HCT116 (cell line): ENCODE measurements at regions not wholly inside any gene's neighbourhood (a gene's known extent, or its start where the extent isn't known, plus 50 kb on each side); places are given as distances from the start of the nearest gene placed in this dataset.

Experiments used
- ATAC-seq: fragments of 200-7000 bp; cut with Tn5 transposase; 2 replicates; pipeline ENCODE4 v1.9.1; 2020; ENCODE audit warnings: mild to moderate bottlenecking, moderate library complexity
- BruUV-seq: library from RNA; stranded (reverse); fragments of 400-500 nt; replicated peaks from 2 replicates; lab custom pipeline; 2021; lab: Mats Ljungman, UMichigan
- CTCF ChIA-PET: fragments of 300-600 bp; sonication (Branson Sonifier 250); formaldehyde crosslinking; loops from one replicate; lab custom pipeline; 2021; ENCODE audit warnings: antibody characterized with exemption; lab: Charles Lee
- POLR2A ChIA-PET: fragments of 300-600, 350-600 bp; sonication (Branson Sonifier 250); formaldehyde crosslinking; loops from one replicate; lab custom pipeline; 2021; ENCODE audit warnings: antibody characterized with exemption; lab: Charles Lee
- RAD21 ChIA-PET, 2 experiments: fragments of 300-600 bp; sonication (Branson Sonifier 250); formaldehyde crosslinking; loops; one replicate each; lab custom pipeline; 2023; ENCODE audit warnings: low total read pairs in 2 of 2; ENCODE audit not compliant: uncharacterized antibody in 2 of 2, unreplicated experiment in 2 of 2, low non-redundant PET in 1 of 2; lab: Charles Lee
- DNase-seq: peaks from one replicate; pipeline ENCODE4 v3.0.0-alpha.2; 2010; ENCODE audit warnings: low read depth, low spot score
- H2AFZ ChIP-seq: fragments of 200-600 bp; shearing (Covaris generic), sonication (generic); 2 replicates; pipeline ENCODE4 v1.6.1; 2017; ENCODE audit warnings: low read depth, mixed run types, mixed read lengths, antibody characterized with exemption, low read length; ENCODE audit not compliant: poor library complexity, severe bottlenecking
- H3K27ac ChIP-seq: 2 replicates; pipeline ENCODE4 v1.5.1; 2012; ENCODE audit warnings: low read depth, low read length
- H3K27me3 ChIP-seq: fragments of 200-600 bp; sonication (generic); 2 replicates; pipeline ENCODE4 v1.6.1; 2016; ENCODE audit warnings: mixed run types, low read length, mixed read lengths; ENCODE audit not compliant: insufficient read depth
- H3K36me3 ChIP-seq, 2 experiments: fragments of 200-500 bp in 1 of 2; fragments of 200-600 bp in 1 of 2; sonication (Bioruptor generic) in 1 of 2; sonication (generic) in 1 of 2; 2 replicates each; pipeline versions ENCODE4 v1.5.1 to v1.6.1; 2014 to 2016; ENCODE audit warnings: low read length in 2 of 2, inconsistent platforms in 1 of 2, mixed read lengths in 1 of 2, mixed run types in 1 of 2; ENCODE audit not compliant: insufficient read depth in 2 of 2, control insufficient read depth in 1 of 2
- H3K4me1 ChIP-seq, 2 experiments: fragments of 200-600 bp in 1 of 2; sonication (generic) in 1 of 2; 2 replicates each; pipeline versions ENCODE4 v1.5.1 to v1.6.1; 2012 to 2017; ENCODE audit warnings: low read length in 2 of 2, inconsistent platforms in 1 of 2, mild to moderate bottlenecking in 1 of 2, mixed read lengths in 1 of 2, mixed run types in 1 of 2, moderate library complexity in 1 of 2; ENCODE audit not compliant: insufficient read depth in 2 of 2, control insufficient read depth in 1 of 2
- H3K4me2 ChIP-seq: fragments of 200-600 bp; sonication (generic); 2 replicates; pipeline ENCODE4 v1.6.1; 2017; ENCODE audit warnings: mixed run types, low read length, mixed read lengths
- H3K4me3 ChIP-seq, 2 experiments: fragments of 200-600 bp in 1 of 2; sonication (generic) in 1 of 2; replicated peaks in 1 of 2; 2 replicates each; pipeline ENCODE4 v1.5.1; 2011 to 2016; ENCODE audit warnings: low read length in 2 of 2, control low read depth in 1 of 2, low read depth in 1 of 2, mild to moderate bottlenecking in 1 of 2, mixed read lengths in 1 of 2, mixed run types in 1 of 2
- H3K79me2 ChIP-seq: fragments of 200-600 bp; sonication (generic); 2 replicates; pipeline ENCODE4 v1.6.1; 2017; ENCODE audit warnings: mild to moderate bottlenecking, mixed run types, low read length, moderate library complexity, mixed read lengths; ENCODE audit not compliant: insufficient read depth
- H3K9ac ChIP-seq: fragments of 200-600 bp; sonication (generic); 2 replicates; pipeline ENCODE4 v1.6.1; 2016; ENCODE audit warnings: low read length, mixed read lengths
- H3K9me2 ChIP-seq: fragments of 200-600 bp; sonication (generic), shearing (Covaris generic); 2 replicates; pipeline ENCODE4 v1.6.1; 2017; ENCODE audit warnings: mixed run types, mild to moderate bottlenecking, moderate library complexity; ENCODE audit not compliant: insufficient read depth
- H3K9me3 ChIP-seq, 2 experiments: fragments of 200-500 bp in 1 of 2; fragments of 200-600 bp in 1 of 2; sonication (Bioruptor generic) in 1 of 2; sonication (generic) in 1 of 2; 2 replicates each; pipeline ENCODE4 v1.6.1; 2014 to 2017; ENCODE audit warnings: low read length in 2 of 2, mixed read lengths in 2 of 2, inconsistent platforms in 1 of 2, low read depth in 1 of 2, mild to moderate bottlenecking in 1 of 2, mixed run types in 1 of 2, moderate library complexity in 1 of 2; ENCODE audit not compliant: control insufficient read depth in 1 of 2, insufficient read depth in 1 of 2
- H4K20me1 ChIP-seq: fragments of 200-600 bp; sonication (generic), shearing (Covaris generic); 2 replicates; pipeline ENCODE4 v1.6.1; 2017; ENCODE audit warnings: mixed run types, mild to moderate bottlenecking, moderate library complexity; ENCODE audit not compliant: insufficient read depth
- CBX3 ChIP-seq: IDR thresholded peaks from 2 replicates; pipeline ENCODE4 v1.6.1; 2012; ENCODE audit warnings: low read depth
- CTCF ChIP-seq, 3 experiments: fragments of 200-600 bp in 1 of 3; sonication (generic) in 1 of 3; IDR thresholded peaks in 2 of 3; conservative IDR thresholded peaks in 1 of 3; 2 replicates each; pipeline ENCODE4 v1.5.1; 2012 to 2017; ENCODE audit warnings: low read depth in 2 of 3, low read length in 2 of 3, antibody characterized with exemption in 1 of 3, borderline replicate concordance in 1 of 3, control low read depth in 1 of 3, mild to moderate bottlenecking in 1 of 3, mixed read lengths in 1 of 3, mixed run types in 1 of 3, moderate library complexity in 1 of 3; ENCODE audit not compliant: insufficient read depth in 1 of 3
- EGR1 ChIP-seq: IDR thresholded peaks from 2 replicates; pipeline ENCODE4 v1.6.1; 2012; ENCODE audit warnings: low read depth
- ELF1 ChIP-seq: IDR thresholded peaks from 2 replicates; pipeline ENCODE4 v1.6.1; 2012; ENCODE audit warnings: low read depth, borderline replicate concordance
- EZH2 ChIP-seq: fragments of 200-600 bp; sonication (generic); IDR thresholded peaks from 2 replicates; pipeline ENCODE4 v1.6.1; 2017; ENCODE audit warnings: antibody characterized with exemption, mixed run types
- EZH2phosphoT487 ChIP-seq: fragments of 200-600 bp; IDR thresholded peaks from 2 replicates; pipeline ENCODE4 v1.6.1; 2018; ENCODE audit warnings: antibody characterized with exemption, borderline replicate concordance
- FOSL1 ChIP-seq: IDR thresholded peaks from 2 replicates; pipeline ENCODE4 v1.6.1; 2012; ENCODE audit warnings: low read depth
- MAX ChIP-seq: IDR thresholded peaks from 2 replicates; pipeline ENCODE4 v1.6.1; 2012
- POLR2AphosphoS5 ChIP-seq: IDR thresholded peaks from 2 replicates; pipeline ENCODE4 v1.6.1; 2011; ENCODE audit warnings: mild to moderate bottlenecking, low read depth, low read length, moderate library complexity
- RAD21 ChIP-seq: IDR thresholded peaks from 2 replicates; pipeline ENCODE4 v1.6.1; 2012; ENCODE audit warnings: low read depth, mild to moderate bottlenecking
- REST ChIP-seq: IDR thresholded peaks from 2 replicates; pipeline ENCODE4 v1.6.1; 2012; ENCODE audit warnings: low read depth
- SIN3A ChIP-seq: IDR thresholded peaks from 2 replicates; pipeline ENCODE4 v1.6.1; 2012; ENCODE audit warnings: low read depth
- SP1 ChIP-seq: IDR thresholded peaks from 2 replicates; pipeline ENCODE4 v1.6.1; 2012; ENCODE audit warnings: low read depth
- SRF ChIP-seq: IDR thresholded peaks from 2 replicates; pipeline ENCODE4 v1.6.1; 2012; ENCODE audit warnings: low read depth
- YY1 ChIP-seq: IDR thresholded peaks from 2 replicates; pipeline ENCODE4 v1.6.1; 2011; ENCODE audit warnings: low read length, low read depth, moderate library complexity, mild to moderate bottlenecking; ENCODE audit not compliant: insufficient replicate concordance; ENCODE audit errors: extremely low read depth
- ZBTB33 ChIP-seq: IDR thresholded peaks from 2 replicates; pipeline ENCODE4 v1.6.1; 2011; ENCODE audit warnings: mild to moderate bottlenecking, low read length, moderate library complexity; ENCODE audit not compliant: insufficient replicate concordance; ENCODE audit errors: extremely low read depth
- ZFX ChIP-seq: fragments of 450-650 bp; IDR thresholded peaks from 2 replicates; pipeline ENCODE4 v1.6.1; 2017
- intact Hi-C: fragments of 100-400 bp; cut with micrococcal nuclease; formaldehyde crosslinking; loops from 2 replicates; pipeline ENCODE4 v1.10.0; 2022

- no peaks in the 10 kb centered on the region for H3K4me1 ChIP-seq
- no peaks in the 10 kb centered on the region for H3K79me2 ChIP-seq
- BruUV-seq = no TSS peak
- ChIA-PET RAD21 (no interaction called here), POLR2A (no interaction called here), CTCF (no interaction called here)
- H3K4me2 ChIP-seq = no peak overlapping the region
- H3K9me3 ChIP-seq = no peaks in the 10 kb centered on the region
- no peak for TF ChIP-seq ZBTB33
- TF ChIP-seq YY1 = no peak
- no peak for TF ChIP-seq POLR2AphosphoS5
- TF ChIP-seq FOSL1 = no peak
- TF ChIP-seq MAX = no peak
- TF ChIP-seq EGR1 = no peak
- TF ChIP-seq RAD21 = no peak
- no peak for TF ChIP-seq CTCF (IDR thresholded peaks at IDR 0.05 in 2 of 3, conservative IDR thresholded peaks at IDR 0.05 in 1 of 3; ENCODE audit: borderline replicate concordance in 1 of 3, insufficient read depth in 1 of 3, low read depth in 2 of 3, low read length in 2 of 3)
- no peak for TF ChIP-seq ELF1
- no peak for TF ChIP-seq EZH2
- TF ChIP-seq REST = no peak
- no peak for TF ChIP-seq SP1
- TF ChIP-seq SRF = no peak
- TF ChIP-seq ZFX = no peak
- TF ChIP-seq SIN3A = no peak
- no peak for TF ChIP-seq CBX3
- TF ChIP-seq EZH2phosphoT487 = no peak
- H3K9me2 ChIP-seq = no peaks in the 10 kb centered on the region
- no peak for DNase-seq
- no peaks in the 10 kb centered on the region for H3K27me3 ChIP-seq
- no peaks in the 10 kb centered on the region for H4K20me1 ChIP-seq
- H3K4me3 ChIP-seq = no peak overlapping the region
- no peak overlapping the region for H3K27ac ChIP-seq
- H3K36me3 ChIP-seq = no peaks in the 10 kb centered on the region
- intact Hi-C loops = no loop called here
- H3K9ac ChIP-seq = no peak overlapping the region
- no peak for ATAC-seq
- no peak overlapping the region for H2AFZ ChIP-seq
Measured at GRCh38 chr6:140343128-140343527, 968.7 kb upstream of the CITED2 start.
